IMR-90 (cell line): ENCODE measurements at regions not wholly inside any gene's neighbourhood (a gene's known extent, or its start where the extent isn't known, plus 50 kb on each side); places are given as distances from the start of the nearest gene placed in this dataset.

Experiments
- ATAC-seq: fragments of 200-7000 bp; cut with Tn5 transposase; 2 replicates; pipeline ENCODE4 v1.9.1; 2020; ENCODE audit warnings: low read depth, mild to moderate bottlenecking, moderate library complexity
- BruUV-seq: library from RNA; stranded (reverse); fragments of 400-500 nt; replicated peaks from 2 replicates; lab custom pipeline; 2021; lab: Mats Ljungman, UMichigan
- CTCF ChIA-PET: fragments of 300-600 bp; formaldehyde crosslinking; extraction: SDS; loops from one replicate; lab custom pipeline; 2021; ENCODE audit warnings: antibody characterized with exemption; lab: Yijun Ruan, JAX
- POLR2A ChIA-PET: fragments of 300-600 bp; sonication (Branson Sonifier 250); formaldehyde crosslinking; loops from one replicate; lab custom pipeline; 2022; ENCODE audit warnings: antibody characterized with exemption; ENCODE audit not compliant: unreplicated experiment; lab: Charles Lee
- DNase-seq: peaks from one replicate; pipeline ENCODE4 v3.0.0; 2013
- H2AFZ ChIP-seq: replicated peaks from 2 replicates; pipeline ENCODE3; 2013; ENCODE audit warnings: low read length, mild to moderate bottlenecking; ENCODE audit not compliant: poor library complexity
- H2AK5ac ChIP-seq: 2 replicates; pipeline ENCODE4 v1.6.1; 2013; ENCODE audit warnings: low read depth, low read length, inconsistent platforms
- H2AK9ac ChIP-seq: replicated peaks from 2 replicates; pipeline ENCODE3; 2013; ENCODE audit warnings: mild to moderate bottlenecking, low read depth, low read length, moderate library complexity; ENCODE audit not compliant: poor library complexity
- H2BK120ac ChIP-seq: 2 replicates; pipeline ENCODE4 v1.6.1; 2013; ENCODE audit warnings: low read depth, low read length, inconsistent platforms
- H2BK15ac ChIP-seq: 3 replicates; pipeline ENCODE4 v1.6.1; 2013; ENCODE audit warnings: low read depth, low read length, inconsistent platforms
- H2BK20ac ChIP-seq: 2 replicates; pipeline ENCODE4 v1.6.1; 2013; ENCODE audit warnings: low read depth, mild to moderate bottlenecking, inconsistent platforms, low read length, moderate library complexity
- H2BK5ac ChIP-seq: 2 replicates; pipeline ENCODE4 v1.6.1; 2013; ENCODE audit warnings: mild to moderate bottlenecking, low read depth, low read length, inconsistent platforms; ENCODE audit not compliant: poor library complexity, severe bottlenecking
- H3K14ac ChIP-seq: replicated peaks from 2 replicates; pipeline ENCODE4 v1.6.1; 2013; ENCODE audit warnings: low read depth, low read length, inconsistent platforms
- H3K18ac ChIP-seq: 2 replicates; pipeline ENCODE4 v1.6.1; 2013; ENCODE audit warnings: low read depth, low read length, control low read depth
- H3K23ac ChIP-seq: 2 replicates; pipeline ENCODE4 v1.6.1; 2013; ENCODE audit warnings: low read depth, low read length, inconsistent platforms
- H3K27ac ChIP-seq: 2 replicates; pipeline ENCODE4 v1.5.1; 2013; ENCODE audit warnings: mild to moderate bottlenecking, control low read depth, low read length; ENCODE audit not compliant: insufficient read depth
- H3K27me3 ChIP-seq: 2 replicates; pipeline ENCODE4 v1.6.1; 2013; ENCODE audit warnings: low read length; ENCODE audit not compliant: control insufficient read depth, insufficient read depth
- H3K36me3 ChIP-seq: 2 replicates; pipeline ENCODE4 v1.6.1; 2013; ENCODE audit warnings: low read length, mixed read lengths; ENCODE audit not compliant: control insufficient read depth, insufficient read depth
- H3K4ac ChIP-seq: 2 replicates; pipeline ENCODE4 v1.6.1; 2013; ENCODE audit warnings: low read depth, low read length, inconsistent platforms
- H3K4me1 ChIP-seq: 2 replicates; pipeline ENCODE4 v1.6.1; 2013; ENCODE audit warnings: low read length, mixed read lengths; ENCODE audit not compliant: control insufficient read depth, insufficient read depth
- H3K4me2 ChIP-seq: 2 replicates; pipeline ENCODE4 v1.6.1; 2013; ENCODE audit warnings: low read depth, mild to moderate bottlenecking, control low read depth, low read length, moderate library complexity
- H3K4me3 ChIP-seq: 2 replicates; pipeline ENCODE4 v1.5.1; 2013; ENCODE audit warnings: low read depth, mild to moderate bottlenecking, control low read depth, low read length, moderate library complexity; ENCODE audit not compliant: insufficient read depth
- H3K56ac ChIP-seq: 2 replicates; pipeline ENCODE4 v1.6.1; 2013; ENCODE audit warnings: low read length, inconsistent platforms; ENCODE audit not compliant: insufficient read depth; ENCODE audit errors: extremely low read depth
- H3K79me1 ChIP-seq, 2 experiments: 2 replicates each; pipeline ENCODE4 v1.6.1; 2013; ENCODE audit warnings: low read length in 2 of 2, inconsistent platforms in 1 of 2, low read depth in 1 of 2
- H3K9ac ChIP-seq: 2 replicates; pipeline ENCODE4 v1.6.1; 2013; ENCODE audit warnings: low read depth, low read length, control low read depth
- H3K9me1 ChIP-seq: 2 replicates; pipeline ENCODE4 v1.6.1; 2013; ENCODE audit warnings: low read length, inconsistent platforms; ENCODE audit not compliant: insufficient read depth
- H3K9me3 ChIP-seq: 2 replicates; pipeline ENCODE4 v1.6.1; 2013; ENCODE audit warnings: low read length; ENCODE audit not compliant: control insufficient read depth, insufficient read depth
- H4K20me1 ChIP-seq: 2 replicates; pipeline ENCODE4 v1.6.1; 2013; ENCODE audit warnings: low read length, inconsistent platforms; ENCODE audit not compliant: insufficient read depth
- H4K5ac ChIP-seq: 2 replicates; pipeline ENCODE4 v1.6.1; 2013; ENCODE audit warnings: mild to moderate bottlenecking, low read depth, low read length, control low read depth
- H4K8ac ChIP-seq, 2 experiments: 2 replicates each; pipeline ENCODE4 v1.6.1; 2013; ENCODE audit warnings: low read depth in 2 of 2, low read length in 2 of 2, control low read depth in 1 of 2, inconsistent platforms in 1 of 2
- H4K91ac ChIP-seq: 2 replicates; pipeline ENCODE4 v1.6.1; 2013; ENCODE audit warnings: low read depth, low read length, inconsistent platforms; ENCODE audit not compliant: insufficient read depth
- MAFK ChIP-seq: IDR thresholded peaks from 2 replicates; pipeline ENCODE4 v1.6.1; 2012; ENCODE audit warnings: low read depth, low read length, improper control_type of control experiment
- MAZ ChIP-seq: IDR thresholded peaks from 2 replicates; pipeline ENCODE4 v1.6.1; 2012; ENCODE audit warnings: low read depth, mild to moderate bottlenecking, low read length, improper control_type of control experiment, moderate library complexity, borderline replicate concordance
- NFE2L2 ChIP-seq: fragments of 150-350 bp; IDR thresholded peaks from 2 replicates; pipeline ENCODE4 v1.6.1; 2016; ENCODE audit warnings: low read depth, mild to moderate bottlenecking, low read length
- POLR2A ChIP-seq: IDR thresholded peaks from 2 replicates; pipeline ENCODE4 v1.6.1; 2012; ENCODE audit warnings: mild to moderate bottlenecking, low read depth, low read length
- RAD21 ChIP-seq: IDR thresholded peaks from 2 replicates; pipeline ENCODE4 v1.6.1; 2012; ENCODE audit warnings: low read length, improper control_type of control experiment
- dilution Hi-C: fragments of 300-500 bp; cut with HindIII; formaldehyde crosslinking; loops from one replicate; pipeline ENCODE4 v1.14.3; 2018; ENCODE audit warnings: low sequenced_read_pairs; ENCODE audit not compliant: unreplicated experiment
- in situ Hi-C: fragments of 300-500 bp; cut with MboI; formaldehyde crosslinking; loops from 3 replicates; pipeline ENCODE4 v1.14.3; 2019; ENCODE audit warnings: low sequenced_read_pairs, inconsistent platforms, mixed read lengths
- intact Hi-C: fragments of 100-400 bp; cut with micrococcal nuclease; formaldehyde crosslinking; loops from 2 replicates; pipeline ENCODE4 v1.10.0; 2022

DNA sequence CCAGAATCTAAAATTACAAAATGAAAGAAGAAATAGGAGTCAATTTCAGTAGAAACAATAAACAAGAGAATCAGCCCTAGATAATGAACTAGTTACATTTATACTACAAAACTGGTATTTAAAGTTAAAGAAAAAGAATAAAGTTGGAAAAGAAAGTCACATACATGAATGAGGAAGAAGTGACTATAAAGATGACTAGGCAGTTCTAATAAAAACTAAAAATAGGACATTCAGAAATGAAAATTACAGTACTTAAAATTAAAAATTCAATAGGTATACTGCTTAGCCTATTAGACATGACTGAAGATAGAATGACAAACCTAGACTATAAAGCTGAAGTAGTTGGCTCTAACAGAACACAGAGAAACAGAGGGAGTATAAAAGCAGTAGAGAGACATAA, 108.8 kb downstream of the AHR start:
- no peaks in the 10 kb centered on the region for H3K27me3 ChIP-seq
- in situ Hi-C loops (no loop called here), dilution Hi-C loops (no loop called here), intact Hi-C loops (loop anchor here (5.0 kb wide), 2 partner anchors 100 to 420 kb away; no protein-coding TSS in a partner anchor)
- peak overlapping the region in 1 of 2 experiments; percentile 45; a peak in 2 of 4 replicates for H4K8ac ChIP-seq
- no peak overlapping the region for H2AFZ ChIP-seq
- H4K91ac ChIP-seq: no peak overlapping the region
- H2BK120ac ChIP-seq: no peak overlapping the region
- H2BK5ac ChIP-seq: peak overlapping the region; percentile 69
- H3K9ac ChIP-seq: no peak overlapping the region
- H3K4me1 ChIP-seq: peaks cover 13% of the 10 kb centered on the region
- TF ChIP-seq MAZ (no peak), NFE2L2 (peak; percentile 63; the same call in 1 of the 2 replicates), RAD21 (no peak), MAFK (peak; percentile 25; the same call in 1 of the 2 replicates), POLR2A (no peak)
- no peaks in the 10 kb centered on the region for H3K9me3 ChIP-seq
- no TSS peak for BruUV-seq
- no peak overlapping the region for H3K4ac ChIP-seq
- 0 out of 2 replicates have a peak, but pooled peaks cover 2% of the 10 kb centered on the region for H3K9me1 ChIP-seq
- H3K23ac ChIP-seq: no peak overlapping the region
- no peak overlapping the region for H2AK9ac ChIP-seq
- no peaks in the 10 kb centered on the region for H4K20me1 ChIP-seq
- H3K18ac ChIP-seq: peak overlapping the region; percentile 20; the same call in 1 of the 2 replicates
- no peaks in the 10 kb centered on the region for H3K79me1 ChIP-seq
- no peak overlapping the region; the same call in 1 of the 2 replicates for H4K5ac ChIP-seq
- CTCF ChIA-PET: interaction anchor here (0.7 kb wide), 1 partner anchor 657 kb away, joined by 3 read pairs; no protein-coding TSS in a partner anchor
- no peak overlapping the region for H3K4me2 ChIP-seq
- no peak overlapping the region for H3K56ac ChIP-seq
- H3K4me3 ChIP-seq: no peak overlapping the region
- H2AK5ac ChIP-seq: no peak overlapping the region
- DNase-seq (no peak), ATAC-seq (no peak)
- POLR2A ChIA-PET: interaction anchor here (0.6 kb wide), 1 partner anchor 44 kb away, joined by 3 read pairs; no protein-coding TSS in a partner anchor
- no peak overlapping the region for H2BK20ac ChIP-seq
- no peak overlapping the region for H3K14ac ChIP-seq
- no peaks in the 10 kb centered on the region for H3K36me3 ChIP-seq
- no peak overlapping the region for H3K27ac ChIP-seq
- H2BK15ac ChIP-seq: no peak overlapping the region
